ENCODE measurements at regions not wholly inside any gene's neighbourhood (a gene's known extent, or its start where the extent isn't known, plus 50 kb on each side); places are given as distances from the start of the nearest gene placed in this dataset.

DNA sequence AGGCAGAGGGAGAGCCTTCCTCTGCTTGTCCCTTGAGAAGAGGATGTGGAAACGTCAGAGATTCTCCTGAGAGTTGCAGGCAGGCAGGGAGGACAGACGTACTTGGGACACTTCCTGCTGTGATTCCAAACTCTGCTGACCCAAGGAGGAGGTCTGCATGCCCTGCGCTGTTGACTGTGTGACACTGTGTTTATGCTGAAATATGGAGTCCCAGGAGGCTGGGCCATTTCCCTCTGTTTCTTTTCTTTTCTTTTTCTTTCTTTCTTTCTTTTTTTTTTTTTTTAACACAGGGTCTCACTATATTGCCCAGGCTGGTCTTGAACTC, 63.5 kb upstream of the BHLHE23 start:
- ChIA-PET CTCF (no interaction called here), POLR2A (no interaction called here)
- peaks cover 4 to 71% (median 19%) of the 10 kb centered on the region in 5 experiments for H3K27me3 ChIP-seq (replicated peaks in 2 of 5; ENCODE audit: control insufficient read depth in 4 of 5, insufficient read depth in 5 of 5, low read length in 4 of 5)
- no peaks in the 10 kb centered on the region for H3K36me3 ChIP-seq (ENCODE audit: control insufficient read depth in 4 of 4, insufficient read depth in 4 of 4, low read length in 3 of 4)
- 30% methylated on average over 2 of the region's 3 CpGs for WGBS (ENCODE audit: insufficient coverage)
- H3K4me1 ChIP-seq (ENCODE audit: control extremely low read depth in 1 of 4, control insufficient read depth in 4 of 4, insufficient read depth in 4 of 4, low read length in 3 of 4) = no peaks in the 10 kb centered on the region
- H3K27ac ChIP-seq (ENCODE audit: insufficient read depth in 1 of 2, low read depth in 1 of 2, low read length in 2 of 2, poor library complexity in 1 of 2, severe bottlenecking in 2 of 2) = no peak overlapping the region
- no peak overlapping the region for H3K4me3 ChIP-seq (ENCODE audit: control insufficient read depth in 1 of 7, extremely low read depth in 1 of 7, insufficient read depth in 4 of 7, low read depth in 2 of 7, low read length in 6 of 7)
- DNase-seq = no peak
- peaks cover 0 to 5% (median 2%) of the 10 kb centered on the region in 5 experiments for H3K9me3 ChIP-seq (ENCODE audit: control extremely low read depth in 1 of 5, control insufficient read depth in 4 of 5, insufficient read depth in 2 of 5, low read depth in 1 of 5, low read length in 4 of 5)

- no peaks in the 10 kb centered on the region for H3K4me1 ChIP-seq (ENCODE audit: control extremely low read depth in 1 of 4, control insufficient read depth in 4 of 4, insufficient read depth in 4 of 4, low read length in 3 of 4)
- ChIA-PET CTCF (no interaction called here), POLR2A (no interaction called here)
- DNase-seq = no peak
- no peak overlapping the region for H3K27ac ChIP-seq (ENCODE audit: insufficient read depth in 1 of 2, low read depth in 1 of 2, low read length in 2 of 2, poor library complexity in 1 of 2, severe bottlenecking in 2 of 2)
- H3K36me3 ChIP-seq (ENCODE audit: control insufficient read depth in 4 of 4, insufficient read depth in 4 of 4, low read length in 3 of 4) = no peaks in the 10 kb centered on the region
- H3K4me3 ChIP-seq (ENCODE audit: control insufficient read depth in 1 of 7, extremely low read depth in 1 of 7, insufficient read depth in 4 of 7, low read depth in 2 of 7, low read length in 6 of 7) = no peak overlapping the region
- H3K27me3 ChIP-seq (replicated peaks in 2 of 5; ENCODE audit: control insufficient read depth in 4 of 5, insufficient read depth in 5 of 5, low read length in 4 of 5) = peaks cover 4 to 64% (median 19%) of the 10 kb centered on the region in 5 experiments
- peaks cover 0 to 2% (median 0%) of the 10 kb centered on the region in 5 experiments for H3K9me3 ChIP-seq (ENCODE audit: control extremely low read depth in 1 of 5, control insufficient read depth in 4 of 5, insufficient read depth in 2 of 5, low read depth in 1 of 5, low read length in 4 of 5)
- 80% methylated on average over 10 of the region's 10 CpGs for WGBS (ENCODE audit: insufficient coverage)
These were observed 62.1 kb upstream of the BHLHE23 start for GRCh38 chr20:63068711-63069367.

DNA sequence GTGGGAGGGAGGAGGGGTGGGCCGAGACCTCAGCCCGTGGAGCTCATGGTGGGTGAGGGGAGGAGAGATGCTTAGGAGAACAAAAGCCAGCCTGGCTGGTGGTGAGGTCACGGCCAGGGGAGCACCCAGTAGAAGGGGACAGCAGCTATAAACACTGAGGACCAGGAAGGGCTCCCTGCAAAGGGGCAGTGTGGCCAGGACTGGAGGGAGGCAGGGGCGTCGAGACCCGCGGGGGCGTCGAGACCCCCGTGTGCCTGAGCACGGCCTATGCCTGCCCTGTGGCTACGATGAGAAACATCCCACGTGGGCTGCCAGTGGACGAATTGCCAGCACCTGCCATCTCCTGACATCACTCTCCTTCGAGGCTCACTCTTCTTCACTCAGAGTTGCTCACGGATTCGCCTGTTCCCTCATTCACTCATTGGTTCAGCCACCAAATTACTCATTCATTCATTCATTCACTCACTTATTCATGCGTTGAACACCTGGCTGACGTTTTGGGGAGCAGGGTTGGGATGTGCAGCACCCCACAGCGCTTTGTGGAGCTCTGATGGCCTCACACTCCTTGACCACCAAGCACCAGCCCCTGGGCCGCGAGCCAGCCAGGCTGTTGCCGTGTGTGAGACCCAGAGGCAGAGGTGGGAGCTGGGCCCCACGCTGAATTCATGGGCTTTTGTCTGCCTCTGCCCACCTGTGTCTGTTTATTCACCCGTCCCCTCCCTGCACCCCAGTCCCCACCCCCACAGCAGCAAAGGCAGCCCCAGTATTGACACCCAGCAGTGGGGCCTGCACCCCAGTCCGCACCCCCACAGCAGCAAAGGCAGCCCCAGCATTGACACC, 61.2 kb upstream of the BHLHE23 start:
- H3K36me3 ChIP-seq (ENCODE audit: control insufficient read depth in 4 of 4, insufficient read depth in 4 of 4, low read length in 3 of 4) = no peaks in the 10 kb centered on the region
- no peak overlapping the region for H3K4me3 ChIP-seq (ENCODE audit: control insufficient read depth in 1 of 7, extremely low read depth in 1 of 7, insufficient read depth in 4 of 7, low read depth in 2 of 7, low read length in 6 of 7)
- no peak overlapping the region for H3K27ac ChIP-seq (ENCODE audit: insufficient read depth in 1 of 2, low read depth in 1 of 2, low read length in 2 of 2, poor library complexity in 1 of 2, severe bottlenecking in 2 of 2)
- ChIA-PET CTCF (no interaction called here), POLR2A (no interaction called here)
- 84% methylated on average over 19 of the region's 26 CpGs for WGBS (ENCODE audit: insufficient coverage)
- no peaks in the 10 kb centered on the region for H3K4me1 ChIP-seq (ENCODE audit: control extremely low read depth in 1 of 4, control insufficient read depth in 4 of 4, insufficient read depth in 4 of 4, low read length in 3 of 4)
- DNase-seq = no peak
- peaks cover 4 to 55% (median 19%) of the 10 kb centered on the region in 5 experiments for H3K27me3 ChIP-seq (replicated peaks in 2 of 5; ENCODE audit: control insufficient read depth in 4 of 5, insufficient read depth in 5 of 5, low read length in 4 of 5)
- peaks cover 0 to 2% (median 0%) of the 10 kb centered on the region in 5 experiments for H3K9me3 ChIP-seq (ENCODE audit: control extremely low read depth in 1 of 5, control insufficient read depth in 4 of 5, insufficient read depth in 2 of 5, low read depth in 1 of 5, low read length in 4 of 5)

GRCh38 chr20:63067266-63067635, 60.5 kb upstream of the BHLHE23 start:
- DNase-seq = no peak
- POLR2A ChIA-PET = no interaction called here
- WGBS (ENCODE audit: insufficient coverage) = 88% methylated on average over 9 of the region's 12 CpGs
- Histone ChIP-seq H3K27ac (ENCODE audit: insufficient read depth in 1 of 2, low read depth in 1 of 2, low read length in 2 of 2, poor library complexity in 1 of 2, severe bottlenecking in 2 of 2) (no peak overlapping the region), H3K36me3 (ENCODE audit: control insufficient read depth in 4 of 4, insufficient read depth in 4 of 4, low read length in 3 of 4) (no peaks in the 10 kb centered on the region), H3K27me3 (replicated peaks in 2 of 5; ENCODE audit: control insufficient read depth in 4 of 5, insufficient read depth in 5 of 5, low read length in 4 of 5) (peaks cover 4 to 48% (median 14%) of the 10 kb centered on the region in 5 experiments), H3K4me1 (ENCODE audit: control extremely low read depth in 1 of 4, control insufficient read depth in 4 of 4, insufficient read depth in 4 of 4, low read length in 3 of 4) (no peaks in the 10 kb centered on the region), H3K4me3 (ENCODE audit: control insufficient read depth in 1 of 7, extremely low read depth in 1 of 7, insufficient read depth in 4 of 7, low read depth in 2 of 7, low read length in 6 of 7) (no peak overlapping the region), H3K9me3 (ENCODE audit: control extremely low read depth in 1 of 5, control insufficient read depth in 4 of 5, insufficient read depth in 2 of 5, low read depth in 1 of 5, low read length in 4 of 5) (peaks cover 0 to 2% (median 0%) of the 10 kb centered on the region in 5 experiments)
- CTCF ChIA-PET = no interaction called here

DNA sequence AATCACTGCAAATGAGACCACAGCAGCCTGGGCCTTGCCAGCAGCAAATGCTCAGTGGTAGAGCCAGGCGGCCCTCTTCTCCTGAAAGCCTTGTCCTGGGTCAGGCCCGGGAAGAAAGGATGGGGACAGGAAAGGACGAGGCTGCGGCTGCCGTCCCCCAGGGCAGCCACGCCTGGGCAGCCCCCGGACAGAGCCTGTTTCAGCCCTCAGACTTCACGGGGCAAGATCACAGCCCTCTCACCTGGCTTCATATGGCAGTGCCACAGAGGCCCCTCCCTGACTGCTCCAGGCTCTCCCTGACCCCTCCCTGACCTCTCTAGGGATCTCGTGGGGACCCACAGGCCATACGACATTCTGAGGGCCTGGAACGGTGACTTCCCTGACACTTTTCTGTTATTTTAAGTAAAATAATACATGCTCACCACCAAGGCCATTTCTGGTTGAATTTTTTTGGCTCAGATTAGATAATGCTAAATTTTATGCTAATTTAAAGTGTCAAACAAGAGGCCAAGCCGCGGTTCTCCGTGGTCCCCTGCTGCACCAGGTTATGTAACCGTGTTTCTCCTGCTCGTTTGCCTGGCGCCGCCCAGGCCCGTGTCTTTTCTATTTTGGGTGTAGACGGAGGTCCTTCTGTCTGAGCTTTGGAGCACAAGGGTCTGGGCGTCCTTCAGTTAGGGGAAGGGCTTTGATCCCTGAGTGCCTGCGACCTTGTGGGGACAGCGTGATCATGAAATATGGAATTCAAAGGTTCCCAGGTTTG, 59.9 kb upstream of the BHLHE23 start:
- no peaks in the 10 kb centered on the region for H3K4me1 ChIP-seq (ENCODE audit: control extremely low read depth in 1 of 4, control insufficient read depth in 4 of 4, insufficient read depth in 4 of 4, low read length in 3 of 4)
- no peaks in the 10 kb centered on the region for H3K36me3 ChIP-seq (ENCODE audit: control insufficient read depth in 4 of 4, insufficient read depth in 4 of 4, low read length in 3 of 4)
- no peak for DNase-seq
- ChIA-PET CTCF (no interaction called here), POLR2A (no interaction called here)
- H3K27ac ChIP-seq (ENCODE audit: insufficient read depth in 1 of 2, low read depth in 1 of 2, low read length in 2 of 2, poor library complexity in 1 of 2, severe bottlenecking in 2 of 2) = no peak overlapping the region
- WGBS (ENCODE audit: insufficient coverage) = 80% methylated on average over 20 of the region's 23 CpGs
- peaks cover 0 to 2% (median 0%) of the 10 kb centered on the region in 5 experiments for H3K9me3 ChIP-seq (ENCODE audit: control extremely low read depth in 1 of 5, control insufficient read depth in 4 of 5, insufficient read depth in 2 of 5, low read depth in 1 of 5, low read length in 4 of 5)
- H3K4me3 ChIP-seq (ENCODE audit: control insufficient read depth in 1 of 7, extremely low read depth in 1 of 7, insufficient read depth in 4 of 7, low read depth in 2 of 7, low read length in 6 of 7) = no peak overlapping the region
- H3K27me3 ChIP-seq (replicated peaks in 2 of 5; ENCODE audit: control insufficient read depth in 4 of 5, insufficient read depth in 5 of 5, low read length in 4 of 5) = peaks cover 4 to 43% (median 14%) of the 10 kb centered on the region in 5 experiments

DNA sequence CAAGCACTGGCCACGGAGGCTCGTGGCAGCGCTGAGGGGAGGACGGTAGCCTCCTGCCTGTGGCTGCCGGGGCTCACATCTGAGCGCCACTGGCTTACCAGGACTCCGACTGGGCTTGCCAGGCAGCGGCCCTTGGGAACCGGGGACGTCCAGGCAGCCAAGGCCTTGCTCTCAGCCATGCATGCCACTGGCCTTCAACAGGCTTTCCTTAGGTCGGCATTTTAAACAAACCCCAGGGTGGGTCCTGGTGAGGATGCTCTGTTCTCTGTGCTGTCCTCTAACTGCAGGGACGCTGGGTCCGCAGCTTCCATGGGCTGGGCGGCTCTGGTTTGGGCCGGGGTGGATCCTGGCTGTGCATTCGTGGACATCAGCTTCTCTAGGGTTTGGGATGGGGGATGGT, 59.1 kb upstream of the BHLHE23 start:
- Histone ChIP-seq H3K36me3 (ENCODE audit: control insufficient read depth in 4 of 4, insufficient read depth in 4 of 4, low read length in 3 of 4) (no peaks in the 10 kb centered on the region), H3K4me1 (ENCODE audit: control extremely low read depth in 1 of 4, control insufficient read depth in 4 of 4, insufficient read depth in 4 of 4, low read length in 3 of 4) (no peaks in the 10 kb centered on the region), H3K27ac (ENCODE audit: insufficient read depth in 1 of 2, low read depth in 1 of 2, low read length in 2 of 2, poor library complexity in 1 of 2, severe bottlenecking in 2 of 2) (no peak overlapping the region), H3K9me3 (ENCODE audit: control extremely low read depth in 1 of 5, control insufficient read depth in 4 of 5, insufficient read depth in 2 of 5, low read depth in 1 of 5, low read length in 4 of 5) (no peaks in the 10 kb centered on the region), H3K27me3 (replicated peaks in 2 of 5; ENCODE audit: control insufficient read depth in 4 of 5, insufficient read depth in 5 of 5, low read length in 4 of 5) (peaks cover 3 to 36% (median 7%) of the 10 kb centered on the region in 5 experiments), H3K4me3 (ENCODE audit: control insufficient read depth in 1 of 7, extremely low read depth in 1 of 7, insufficient read depth in 4 of 7, low read depth in 2 of 7, low read length in 6 of 7) (no peak overlapping the region)
- DNase-seq = no peak
- POLR2A ChIA-PET = no interaction called here
- CTCF ChIA-PET = no interaction called here
- WGBS (ENCODE audit: insufficient coverage) = 91% methylated on average over 11 of the region's 16 CpGs

All from common myeloid progenitor, CD34-positive (primary cell).